Calu3 (cell line): ENCODE measurements at regions not wholly inside any gene's neighbourhood (a gene's known extent, or its start where the extent isn't known, plus 50 kb on each side); places are given as distances from the start of the nearest gene placed in this dataset.

ENCODE experiments used
- BruUV-seq: library from RNA; stranded (reverse); fragments of 400-500 nt; replicated peaks from 2 replicates; lab custom pipeline; 2021; lab: Mats Ljungman, UMichigan
- CTCF ChIA-PET: fragments of 300-600 bp; sonication (Branson Sonifier 250); formaldehyde crosslinking; loops from one replicate; lab custom pipeline; 2022; ENCODE audit warnings: antibody characterized with exemption; lab: Charles Lee
- DNase-seq: peaks from one replicate; pipeline ENCODE4 v3.0.0; 2022
- H3K27ac Mint-ChIP-seq: one replicate; pipeline ENCODE4 v1.8.0; 2022; ENCODE audit warnings: mixed read lengths; ENCODE audit not compliant: unreplicated experiment
- H3K27me3 Mint-ChIP-seq: one replicate; pipeline ENCODE4 v1.8.0; 2022; ENCODE audit warnings: mixed read lengths; ENCODE audit not compliant: unreplicated experiment
- H3K36me3 Mint-ChIP-seq: one replicate; pipeline ENCODE4 v1.8.0; 2022; ENCODE audit warnings: mild to moderate bottlenecking, moderate library complexity, mixed read lengths; ENCODE audit not compliant: insufficient read depth, unreplicated experiment
- H3K4me1 Mint-ChIP-seq: one replicate; pipeline ENCODE4 v1.8.0; 2022; ENCODE audit warnings: mild to moderate bottlenecking, low read depth, mixed read lengths; ENCODE audit not compliant: unreplicated experiment
- H3K4me3 Mint-ChIP-seq: one replicate; pipeline ENCODE4 v1.8.0; 2022; ENCODE audit warnings: mild to moderate bottlenecking, low read depth, moderate library complexity, mixed read lengths; ENCODE audit not compliant: unreplicated experiment
- H3K9me3 Mint-ChIP-seq: one replicate; pipeline ENCODE4 v1.8.0; 2022; ENCODE audit warnings: low read depth, mixed read lengths; ENCODE audit not compliant: unreplicated experiment
- CTCF ChIP-seq: fragments of 200-600 bp; IDR thresholded peaks from one replicate; pipeline ENCODE4 v1.8.0; 2022; ENCODE audit warnings: antibody characterized with exemption; ENCODE audit not compliant: unreplicated experiment
- intact Hi-C: fragments of 100-400 bp; cut with micrococcal nuclease; formaldehyde crosslinking; loops from one replicate; pipeline ENCODE4 v1.10.0; 2022; ENCODE audit not compliant: unreplicated experiment

- Mint-ChIP-seq H3K27me3 (peaks cover 25% of the 10 kb centered on the region), H3K36me3 (no peaks in the 10 kb centered on the region), H3K4me1 (no peaks in the 10 kb centered on the region), H3K4me3 (no peak overlapping the region), H3K9me3 (no peaks in the 10 kb centered on the region), H3K27ac (no peak overlapping the region)
- no TSS peak for BruUV-seq
- no peak for DNase-seq
- intact Hi-C loops, result no loop called here
- CTCF ChIA-PET, result interaction anchor here (0.6 kb wide), 1 partner anchor 518 kb away, joined by 5 read pairs; no protein-coding TSS in a partner anchor
- no peak for TF ChIP-seq CTCF
These were observed 99.6 kb downstream of the ODF2L start for GRCh38 chr1:86296305-86297205.

- DNase-seq, result no peak
- no TSS peak for BruUV-seq
These were observed 106.4 kb downstream of the ODF2L start for GRCh38 chr1:86289746-86290145.

GRCh38 chr1:86289161-86289560 lies 107.0 kb downstream of the ODF2L start:
- H3K9me3 Mint-ChIP-seq, result no peaks in the 10 kb centered on the region
- no peak for TF ChIP-seq CTCF
- no peaks in the 10 kb centered on the region for H3K4me1 Mint-ChIP-seq
- intact Hi-C loops, result no loop called here
- CTCF ChIA-PET, result no interaction called here
- no peak overlapping the region for H3K27ac Mint-ChIP-seq
- H3K4me3 Mint-ChIP-seq, result no peak overlapping the region
- no TSS peak for BruUV-seq
- no peaks in the 10 kb centered on the region for H3K36me3 Mint-ChIP-seq
- peaks cover 9% of the 10 kb centered on the region for H3K27me3 Mint-ChIP-seq
- no peak for DNase-seq

More at GRCh38 chr1:86289746-86290145, 106.4 kb downstream of the ODF2L start:
- no peak for TF ChIP-seq CTCF
- Mint-ChIP-seq H3K36me3 (no peaks in the 10 kb centered on the region), H3K27ac (no peak overlapping the region), H3K4me1 (no peaks in the 10 kb centered on the region), H3K27me3 (peaks cover 9% of the 10 kb centered on the region), H3K9me3 (no peaks in the 10 kb centered on the region), H3K4me3 (no peak overlapping the region)
- CTCF ChIA-PET, result no interaction called here
- intact Hi-C loops, result no loop called here

- no TSS peak for BruUV-seq
- Mint-ChIP-seq H3K27ac (no peak overlapping the region), H3K4me3 (no peak overlapping the region), H3K36me3 (no peaks in the 10 kb centered on the region), H3K27me3 (peaks cover 4% of the 10 kb centered on the region), H3K4me1 (no peaks in the 10 kb centered on the region), H3K9me3 (no peaks in the 10 kb centered on the region)
- TF ChIP-seq CTCF, result no peak
- DNase-seq, result no peak
- intact Hi-C loops, result no loop called here
- CTCF ChIA-PET, result no interaction called here
These were observed 107.5 kb downstream of the ODF2L start for GRCh38 chr1:86288586-86289147.
